Lower lobe of right lung (tissue), 2 donors: ENCODE measurements at regions not wholly inside any gene's neighbourhood (a gene's known extent, or its start where the extent isn't known, plus 50 kb on each side); places are given as distances from the start of the nearest gene placed in this dataset.

Experiments used
- ATAC-seq, 2 donors: fragments of 200-7000 bp; cut with Tn5 transposase; one replicate each; pipeline ENCODE4 v1.9.1; 2020 to 2022; ENCODE audit warnings: mild to moderate bottlenecking in 2 of 2, moderate library complexity in 2 of 2
- DNase-seq: peaks from one replicate; pipeline ENCODE4 v3.0.0-alpha.2; 2020
- H3K27ac ChIP-seq: fragments of 200-600 bp; one replicate; pipeline ENCODE4 v1.8.0; 2022
- H3K27me3 ChIP-seq: fragments of 200-600 bp; one replicate; pipeline ENCODE4 v1.8.0; 2022; ENCODE audit warnings: low read depth
- H3K36me3 ChIP-seq: fragments of 200-600 bp; one replicate; pipeline ENCODE4 v1.8.0; 2022; ENCODE audit warnings: mild to moderate bottlenecking
- H3K4me1 ChIP-seq: fragments of 200-600 bp; one replicate; pipeline ENCODE4 v1.8.0; 2022
- H3K4me3 ChIP-seq: fragments of 200-600 bp; one replicate; pipeline ENCODE4 v1.8.0; 2022; ENCODE audit warnings: mild to moderate bottlenecking
- H3K9me3 ChIP-seq: fragments of 200-600 bp; one replicate; pipeline ENCODE4 v1.8.0; 2022
- CTCF ChIP-seq: fragments of 200-600 bp; IDR thresholded peaks from one replicate; pipeline ENCODE4 v1.8.0; 2022; ENCODE audit warnings: antibody characterized with exemption, mild to moderate bottlenecking
- intact Hi-C: fragments of 100-400 bp; cut with DNase I; formaldehyde crosslinking; loops from one replicate; pipeline ENCODE4 v1.11.0; 2022
- donor health status: DM: no; HTN: yes; CAD: no; lungs with severe emphysema.

- DNase-seq (no peak), ATAC-seq (no peak)
- H3K27me3 ChIP-seq = no peaks in the 10 kb centered on the region
- intact Hi-C loops = no loop called here
- H3K9me3 ChIP-seq = no peaks in the 10 kb centered on the region
- H3K4me3 ChIP-seq = no peak overlapping the region
- TF ChIP-seq CTCF = no peak
- H3K36me3 ChIP-seq = no peaks in the 10 kb centered on the region
- no peaks in the 10 kb centered on the region for H3K4me1 ChIP-seq
- no peak overlapping the region for H3K27ac ChIP-seq
Measured at GRCh38 chr5:71957292-71957898, 149.9 kb upstream of the MAP1B start.

DNA sequence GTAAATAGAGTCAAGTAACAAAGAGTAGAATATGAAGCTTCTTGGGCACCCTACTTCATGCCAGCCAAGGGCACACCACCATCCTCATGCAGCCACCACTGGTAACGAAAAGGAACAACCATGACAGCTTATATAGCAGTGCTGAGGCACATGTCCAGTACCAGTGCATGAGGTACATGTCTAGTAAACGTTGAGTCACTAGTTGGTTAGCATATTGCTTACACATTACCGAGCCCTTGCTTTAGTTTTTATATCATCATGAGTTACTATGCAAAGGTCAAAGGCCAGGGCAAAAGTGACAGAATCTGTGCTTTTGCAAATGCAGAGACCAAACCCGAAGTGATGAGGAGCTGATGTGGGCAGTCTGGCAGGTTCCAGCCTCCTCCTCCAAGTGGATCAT is 147.1 kb upstream of the MAP1B start:
- intact Hi-C loops = no loop called here

DNA sequence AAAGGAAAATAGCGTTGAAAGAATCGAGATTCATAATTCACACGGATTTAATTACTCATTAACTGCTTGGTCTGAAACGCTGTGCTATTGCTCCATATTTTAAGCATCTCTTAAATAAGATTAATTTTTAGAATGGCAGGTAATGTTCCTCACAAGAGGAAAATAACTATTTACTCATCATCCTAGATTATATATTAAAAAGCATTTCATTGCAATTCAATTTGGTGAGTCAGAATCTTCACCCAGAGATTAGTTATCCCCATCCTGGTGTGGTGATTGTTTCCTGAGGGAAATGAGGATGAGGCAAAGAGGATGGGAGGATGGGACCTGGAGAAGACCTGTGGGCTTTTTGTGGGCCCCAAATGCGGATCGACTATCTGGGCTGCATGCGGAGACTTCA is 145.5 kb upstream of the MAP1B start:
- no peak overlapping the region for H3K4me3 ChIP-seq
- no peaks in the 10 kb centered on the region for H3K9me3 ChIP-seq
- no peak overlapping the region for H3K27ac ChIP-seq
- H3K36me3 ChIP-seq = no peaks in the 10 kb centered on the region
- no peak for ATAC-seq
- intact Hi-C loops = no loop called here
- H3K4me1 ChIP-seq = no peaks in the 10 kb centered on the region
- DNase-seq = no peak
- no peaks in the 10 kb centered on the region for H3K27me3 ChIP-seq
- TF ChIP-seq CTCF = no peak

More for the DNA sequence above, 147.1 kb upstream of the MAP1B start:
- no peak overlapping the region for H3K4me3 ChIP-seq
- no peaks in the 10 kb centered on the region for H3K9me3 ChIP-seq
- H3K27me3 ChIP-seq = no peaks in the 10 kb centered on the region
- H3K4me1 ChIP-seq = no peaks in the 10 kb centered on the region
- ATAC-seq (no peak), DNase-seq (no peak)
- TF ChIP-seq CTCF = no peak
- H3K27ac ChIP-seq = no peak overlapping the region
- no peaks in the 10 kb centered on the region for H3K36me3 ChIP-seq

DNA sequence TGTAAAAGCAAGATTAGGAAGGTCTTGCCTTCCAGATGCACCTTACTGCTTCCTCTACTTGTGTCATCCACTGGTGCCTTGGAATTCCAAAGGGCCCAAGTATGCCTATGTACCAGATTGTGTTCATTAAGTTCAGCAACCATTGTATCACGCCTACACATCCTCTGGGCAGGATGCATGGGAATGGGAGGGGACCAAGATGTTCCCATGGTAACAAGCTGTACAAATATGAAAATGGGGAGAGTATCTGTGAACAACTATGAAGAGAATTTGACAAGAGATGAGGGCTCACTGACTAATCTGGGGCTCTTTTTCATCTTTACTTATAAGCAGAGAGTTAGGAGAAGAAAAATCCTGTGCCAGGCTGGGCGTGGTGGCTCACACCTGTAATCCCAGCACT is 137.8 kb upstream of the MAP1B start:
- H3K9me3 ChIP-seq = no peaks in the 10 kb centered on the region
- H3K36me3 ChIP-seq = no peaks in the 10 kb centered on the region
- H3K4me3 ChIP-seq = no peak overlapping the region
- TF ChIP-seq CTCF = no peak
- no peaks in the 10 kb centered on the region for H3K4me1 ChIP-seq
- H3K27ac ChIP-seq = no peak overlapping the region
- no peaks in the 10 kb centered on the region for H3K27me3 ChIP-seq
- intact Hi-C loops = no loop called here
- DNase-seq = no peak
- ATAC-seq = no peak

GRCh38 chr5:71971862-71972261 is 135.4 kb upstream of the MAP1B start:
- no peak overlapping the region for H3K4me3 ChIP-seq
- TF ChIP-seq CTCF = no peak

More at GRCh38 chr5:71971862-71972261, 135.4 kb upstream of the MAP1B start:
- ATAC-seq (no peak), DNase-seq (no peak)
- intact Hi-C loops = no loop called here
- no peaks in the 10 kb centered on the region for H3K27me3 ChIP-seq
- no peaks in the 10 kb centered on the region for H3K36me3 ChIP-seq
- no peak overlapping the region for H3K27ac ChIP-seq
- H3K9me3 ChIP-seq = no peaks in the 10 kb centered on the region
- H3K4me1 ChIP-seq = no peaks in the 10 kb centered on the region
